ENCODE measurements at regions not wholly inside any gene's neighbourhood (a gene's known extent, or its start where the extent isn't known, plus 50 kb on each side); places are given as distances from the start of the nearest gene placed in this dataset.
"Not testable (repeated sequence)": the region's sequence is repeated elsewhere in the genome, so short reads cannot be mapped to it uniquely, and the experiment has no call there.

GRCh38 chr6:169115632-169116031, 138.0 kb downstream of the THBS2 start:
- no peak overlapping the region for H2BK120ac ChIP-seq (ENCODE audit: low read depth, low read length)
- H3K9me3 ChIP-seq (replicated peaks in 1 of 2; ENCODE audit: control insufficient read depth in 2 of 2, insufficient read depth in 1 of 2, low read depth in 1 of 2, low read length in 2 of 2), result peaks cover 0 to 2% of the 10 kb centered on the region in 2 donors
- H3K23ac ChIP-seq (ENCODE audit: low read depth, low read length, poor library complexity), result no peak overlapping the region
- H3K4me3 ChIP-seq (ENCODE audit: low read length in 2 of 2), result no peak overlapping the region
- WGBS, 2 donors (ENCODE audit: extremely low coverage in 2 of 2, insufficient read length in 2 of 2, insufficient replicate concordance in 1 of 2), result no CpG with 5 or more reads among the region's 3 CpGs
- no peak overlapping the region for H2AK5ac ChIP-seq (ENCODE audit: low read depth, low read length)
- H2BK15ac ChIP-seq (ENCODE audit: low read length), result no peak overlapping the region
- H2BK5ac ChIP-seq (ENCODE audit: low read length), result no peak overlapping the region
- DNase-seq (ENCODE audit: low spot score), result no peak
- no peak overlapping the region for H3K4me2 ChIP-seq (ENCODE audit: insufficient read depth, low read length, poor library complexity, severe bottlenecking)
- no peak overlapping the region for H3K4ac ChIP-seq (ENCODE audit: low read length)
- no peak overlapping the region for H3K27ac ChIP-seq (replicated peaks; ENCODE audit: low read length)
- H3K4me1 ChIP-seq (ENCODE audit: control insufficient read depth in 2 of 2, insufficient read depth in 1 of 2, low read depth in 1 of 2, low read length in 2 of 2), result no peaks in the 10 kb centered on the region
- H3K18ac ChIP-seq (ENCODE audit: low read length), result no peak overlapping the region
- no peak overlapping the region for H2AFZ ChIP-seq (ENCODE audit: low read length)
- H3K9ac ChIP-seq (ENCODE audit: low read depth, low read length, poor library complexity), result no peak overlapping the region
- H3K79me1 ChIP-seq (ENCODE audit: low read depth, low read length), result no peaks in the 10 kb centered on the region
- H3K36me3 ChIP-seq (replicated peaks in 1 of 2; ENCODE audit: control insufficient read depth in 2 of 2, insufficient read depth in 2 of 2, low read length in 2 of 2), result no peaks in the 10 kb centered on the region
- no peak overlapping the region for H2BK12ac ChIP-seq (ENCODE audit: low read length)
- no peak overlapping the region for H4K8ac ChIP-seq (ENCODE audit: low read depth, low read length)
- H3K27me3 ChIP-seq (ENCODE audit: control insufficient read depth in 3 of 3, insufficient read depth in 3 of 3, low read depth in 1 of 3, low read length in 3 of 3), result no peaks in the 10 kb centered on the region
- H3K14ac ChIP-seq (ENCODE audit: low read length), result no peak overlapping the region
- H4K91ac ChIP-seq (ENCODE audit: low read depth, low read length, poor library complexity), result no peak overlapping the region

- H4K91ac ChIP-seq (ENCODE audit: low read depth, low read length, poor library complexity); H3K9ac ChIP-seq (ENCODE audit: low read depth, low read length, poor library complexity); H3K36me3 ChIP-seq (replicated peaks in 1 of 2; ENCODE audit: control insufficient read depth in 2 of 2, insufficient read depth in 2 of 2, low read length in 2 of 2); H3K9me3 ChIP-seq (replicated peaks in 1 of 2; ENCODE audit: control insufficient read depth in 2 of 2, insufficient read depth in 1 of 2, low read depth in 1 of 2, low read length in 2 of 2); H4K8ac ChIP-seq (ENCODE audit: low read depth, low read length); H2AFZ ChIP-seq (ENCODE audit: low read length); H3K4me1 ChIP-seq (ENCODE audit: control insufficient read depth in 2 of 2, insufficient read depth in 1 of 2, low read depth in 1 of 2, low read length in 2 of 2); H3K4me3 ChIP-seq (ENCODE audit: low read length in 2 of 2); H3K23ac ChIP-seq (ENCODE audit: low read depth, low read length, poor library complexity); H2AK5ac ChIP-seq (ENCODE audit: low read depth, low read length); H2BK15ac ChIP-seq (ENCODE audit: low read length); DNase-seq (ENCODE audit: low spot score); H3K18ac ChIP-seq (ENCODE audit: low read length); H2BK120ac ChIP-seq (ENCODE audit: low read depth, low read length); H2BK12ac ChIP-seq (ENCODE audit: low read length); H2BK5ac ChIP-seq (ENCODE audit: low read length); H3K4ac ChIP-seq (ENCODE audit: low read length); H3K14ac ChIP-seq (ENCODE audit: low read length); H3K4me2 ChIP-seq (ENCODE audit: insufficient read depth, low read length, poor library complexity, severe bottlenecking); H3K79me1 ChIP-seq (ENCODE audit: low read depth, low read length); H3K27ac ChIP-seq (replicated peaks; ENCODE audit: low read length); H3K27me3 ChIP-seq (ENCODE audit: control insufficient read depth in 3 of 3, insufficient read depth in 3 of 3, low read depth in 1 of 3, low read length in 3 of 3): not testable (repeated sequence)
- no CpG with 5 or more reads among the region's 8 CpGs for WGBS, 2 donors (ENCODE audit: extremely low coverage in 2 of 2, insufficient read length in 2 of 2, insufficient replicate concordance in 1 of 2)
These were observed 139.0 kb downstream of the THBS2 start for GRCh38 chr6:169114632-169115031.

GRCh38 chr6:169112483-169113320, 140.9 kb downstream of the THBS2 start:
- Histone ChIP-seq H4K91ac (ENCODE audit: low read depth, low read length, poor library complexity) (no peak overlapping the region), H3K4me3 (ENCODE audit: low read length in 2 of 2) (no peak overlapping the region), H3K18ac (ENCODE audit: low read length) (no peak overlapping the region), H3K23ac (ENCODE audit: low read depth, low read length, poor library complexity) (no peak overlapping the region), H2BK12ac (ENCODE audit: low read length) (no peak overlapping the region), H3K27me3 (ENCODE audit: control insufficient read depth in 3 of 3, insufficient read depth in 3 of 3, low read depth in 1 of 3, low read length in 3 of 3) (no peaks in the 10 kb centered on the region), H3K4me2 (ENCODE audit: insufficient read depth, low read length, poor library complexity, severe bottlenecking) (no peak overlapping the region), H4K8ac (ENCODE audit: low read depth, low read length) (no peak overlapping the region), H2BK5ac (ENCODE audit: low read length) (no peak overlapping the region), H3K79me1 (ENCODE audit: low read depth, low read length) (no peaks in the 10 kb centered on the region), H3K9me3 (replicated peaks in 1 of 2; ENCODE audit: control insufficient read depth in 2 of 2, insufficient read depth in 1 of 2, low read depth in 1 of 2, low read length in 2 of 2) (peaks cover 0 to 4% of the 10 kb centered on the region in 2 donors), H3K27ac (replicated peaks; ENCODE audit: low read length) (no peak overlapping the region), H2AFZ (ENCODE audit: low read length) (no peak overlapping the region), H3K36me3 (replicated peaks in 1 of 2; ENCODE audit: control insufficient read depth in 2 of 2, insufficient read depth in 2 of 2, low read length in 2 of 2) (no peaks in the 10 kb centered on the region), H3K14ac (ENCODE audit: low read length) (no peak overlapping the region), H3K9ac (ENCODE audit: low read depth, low read length, poor library complexity) (no peak overlapping the region), H3K4ac (ENCODE audit: low read length) (no peak overlapping the region), H2BK15ac (ENCODE audit: low read length) (no peak overlapping the region), H3K4me1 (ENCODE audit: control insufficient read depth in 2 of 2, insufficient read depth in 1 of 2, low read depth in 1 of 2, low read length in 2 of 2) (no peaks in the 10 kb centered on the region), H2AK5ac (ENCODE audit: low read depth, low read length) (no peak overlapping the region), H2BK120ac (ENCODE audit: low read depth, low read length) (no peak overlapping the region)
- WGBS, 2 donors (ENCODE audit: extremely low coverage in 2 of 2, insufficient read length in 2 of 2, insufficient replicate concordance in 1 of 2), result no CpG with 5 or more reads among the region's 10 CpGs
- no peak for DNase-seq (ENCODE audit: low spot score)

GRCh38 chr6:169111203-169111602, 142.4 kb downstream of the THBS2 start:
- no peaks in the 10 kb centered on the region for H3K36me3 ChIP-seq (replicated peaks in 1 of 2; ENCODE audit: control insufficient read depth in 2 of 2, insufficient read depth in 2 of 2, low read length in 2 of 2)
- H3K23ac ChIP-seq (ENCODE audit: low read depth, low read length, poor library complexity), result no peak overlapping the region
- no peak overlapping the region for H3K4me2 ChIP-seq (ENCODE audit: insufficient read depth, low read length, poor library complexity, severe bottlenecking)
- no peak overlapping the region for H3K9ac ChIP-seq (ENCODE audit: low read depth, low read length, poor library complexity)
- no peak overlapping the region for H2BK120ac ChIP-seq (ENCODE audit: low read depth, low read length)
- no peak overlapping the region for H4K8ac ChIP-seq (ENCODE audit: low read depth, low read length)
- DNase-seq (ENCODE audit: low spot score), result no peak
- no peak overlapping the region for H3K4ac ChIP-seq (ENCODE audit: low read length)
- no peak overlapping the region for H2AK5ac ChIP-seq (ENCODE audit: low read depth, low read length)
- peaks cover 0 to 2% of the 10 kb centered on the region in 2 donors for H3K9me3 ChIP-seq (replicated peaks in 1 of 2; ENCODE audit: control insufficient read depth in 2 of 2, insufficient read depth in 1 of 2, low read depth in 1 of 2, low read length in 2 of 2)
- H3K4me1 ChIP-seq (ENCODE audit: control insufficient read depth in 2 of 2, insufficient read depth in 1 of 2, low read depth in 1 of 2, low read length in 2 of 2), result no peaks in the 10 kb centered on the region
- H3K79me1 ChIP-seq (ENCODE audit: low read depth, low read length), result no peaks in the 10 kb centered on the region
- H3K4me3 ChIP-seq (ENCODE audit: low read length in 2 of 2), result no peak overlapping the region
- no peaks in the 10 kb centered on the region for H3K27me3 ChIP-seq (ENCODE audit: control insufficient read depth in 3 of 3, insufficient read depth in 3 of 3, low read depth in 1 of 3, low read length in 3 of 3)
- no peak overlapping the region for H2BK5ac ChIP-seq (ENCODE audit: low read length)
- no peak overlapping the region for H3K14ac ChIP-seq (ENCODE audit: low read length)
- no peak overlapping the region for H3K18ac ChIP-seq (ENCODE audit: low read length)
- H3K27ac ChIP-seq (replicated peaks; ENCODE audit: low read length), result no peak overlapping the region
- no peak overlapping the region for H2AFZ ChIP-seq (ENCODE audit: low read length)
- H2BK12ac ChIP-seq (ENCODE audit: low read length), result no peak overlapping the region
- no peak overlapping the region for H4K91ac ChIP-seq (ENCODE audit: low read depth, low read length, poor library complexity)
- no CpG with 5 or more reads among the region's 5 CpGs for WGBS, 2 donors (ENCODE audit: extremely low coverage in 2 of 2, insufficient read length in 2 of 2, insufficient replicate concordance in 1 of 2)
- no peak overlapping the region for H2BK15ac ChIP-seq (ENCODE audit: low read length)

Measured in neuronal stem cell (in vitro differentiated cells).